ENCODE measurements at regions not wholly inside any gene's neighbourhood (a gene's known extent, or its start where the extent isn't known, plus 50 kb on each side); places are given as distances from the start of the nearest gene placed in this dataset.

- TF ChIP-seq YY1 (IDR thresholded peaks at IDR 0.05; ENCODE audit: insufficient read depth, insufficient read length) (no peak), SUZ12 (IDR thresholded peaks at IDR 0.05; ENCODE audit: extremely low read depth, insufficient read depth, insufficient read length) (no peak), ZNF274 (IDR thresholded peaks at IDR 0.05; ENCODE audit: low read depth, low read length) (no peak)
Measured at GRCh38 chr2:2941205-2941604, 436.4 kb downstream of the EIPR1 start.

Data from NT2/D1 (cell line).